Ascending aorta (tissue), 2 donors: ENCODE measurements at regions not wholly inside any gene's neighbourhood (a gene's known extent, or its start where the extent isn't known, plus 50 kb on each side); places are given as distances from the start of the nearest gene placed in this dataset.

Experiments
- DNase-seq, 2 donors: peaks; one replicate each; pipeline ENCODE4 v3.0.0-alpha.2; 2019; ENCODE audit warnings: low spot score in 2 of 2
- H3K27ac ChIP-seq, 2 donors: fragments of 200-600 bp; sonication (generic); one replicate each; pipeline ENCODE4 v1.5.1; 2016 to 2017; ENCODE audit warnings: mild to moderate bottlenecking in 1 of 2
- H3K27me3 ChIP-seq: fragments of 200-600 bp; sonication (generic); one replicate; pipeline ENCODE4 v1.5.1; 2017
- H3K36me3 ChIP-seq, 2 donors: fragments of 200-600 bp; sonication (generic); one replicate each; pipeline ENCODE4 v1.5.1; 2016
- H3K4me1 ChIP-seq, 2 donors: fragments of 200-600 bp; sonication (generic); one replicate each; pipeline ENCODE4 v1.5.1; 2016 to 2017; ENCODE audit warnings: mild to moderate bottlenecking in 1 of 2
- H3K4me3 ChIP-seq, 2 donors: fragments of 200-600 bp; sonication (generic); one replicate each; pipeline ENCODE4 v1.5.1; 2016 to 2017; ENCODE audit warnings: mild to moderate bottlenecking in 1 of 2
- H3K9me3 ChIP-seq, 2 donors: fragments of 200-600 bp; sonication (generic); one replicate each; pipeline ENCODE4 v1.5.1; 2016
- CTCF ChIP-seq, 3 experiments: fragments of 200-600 bp in 2 of 3; fragments of 450-650 bp in 1 of 3; sonication (generic) in 2 of 3; IDR thresholded peaks; one replicate each; pipeline ENCODE4 v1.5.1; 2016 to 2019; ENCODE audit warnings: antibody characterized with exemption in 3 of 3, mild to moderate bottlenecking in 1 of 3, moderate library complexity in 1 of 3
- intact Hi-C: fragments of 100-400 bp; cut with DNase I; formaldehyde crosslinking; loops from one replicate; pipeline ENCODE4 v1.15.1; 2023

- no peak for DNase-seq
- no peak overlapping the region for H3K4me3 ChIP-seq
- no peak for TF ChIP-seq CTCF (IDR thresholded peaks at IDR 0.05)
- H3K27me3 ChIP-seq: no peaks in the 10 kb centered on the region
- no peaks in the 10 kb centered on the region for H3K9me3 ChIP-seq
- no peak overlapping the region for H3K27ac ChIP-seq
- H3K36me3 ChIP-seq: no peaks in the 10 kb centered on the region
- no peaks in the 10 kb centered on the region for H3K4me1 ChIP-seq
- intact Hi-C loops: no loop called here
Observed at GRCh38 chr2:138157372-138157771, 193.1 kb downstream of the HNMT start.

- Histone ChIP-seq H3K4me3 (no peak overlapping the region), H3K36me3 (no peaks in the 10 kb centered on the region), H3K9me3 (peaks cover 4 to 9% of the 10 kb centered on the region in 2 donors), H3K27me3 (no peaks in the 10 kb centered on the region), H3K27ac (no peak overlapping the region), H3K4me1 (no peaks in the 10 kb centered on the region)
- intact Hi-C loops: no loop called here
- no peak for DNase-seq
- TF ChIP-seq CTCF (IDR thresholded peaks at IDR 0.05): no peak
Observed at GRCh38 chr2:138170485-138170884, 206.2 kb downstream of the HNMT start.

- DNase-seq: no peak
- intact Hi-C loops: no loop called here
- H3K36me3 ChIP-seq: no peaks in the 10 kb centered on the region
Observed at GRCh38 chr2:138171244-138171643, 207.0 kb downstream of the HNMT start.

GRCh38 chr2:138175066-138175465, 210.8 kb downstream of the HNMT start:
- intact Hi-C loops: no loop called here
- H3K4me1 ChIP-seq: no peaks in the 10 kb centered on the region
- DNase-seq: no peak
- H3K4me3 ChIP-seq: no peak overlapping the region
- no peak overlapping the region for H3K27ac ChIP-seq
- no peaks in the 10 kb centered on the region for H3K36me3 ChIP-seq
- H3K9me3 ChIP-seq: no peaks in the 10 kb centered on the region
- no peak for TF ChIP-seq CTCF (IDR thresholded peaks at IDR 0.05)
- no peaks in the 10 kb centered on the region for H3K27me3 ChIP-seq

More at GRCh38 chr2:138171244-138171643, 207.0 kb downstream of the HNMT start:
- H3K27ac ChIP-seq: no peak overlapping the region
- H3K9me3 ChIP-seq: peaks cover 0 to 5% of the 10 kb centered on the region in 2 donors
- H3K4me1 ChIP-seq: no peaks in the 10 kb centered on the region
- no peak overlapping the region for H3K4me3 ChIP-seq
- H3K27me3 ChIP-seq: no peaks in the 10 kb centered on the region
- no peak for TF ChIP-seq CTCF (IDR thresholded peaks at IDR 0.05)

GRCh38 chr2:138176862-138177439, 212.7 kb downstream of the HNMT start:
- H3K36me3 ChIP-seq: no peaks in the 10 kb centered on the region
- TF ChIP-seq CTCF (IDR thresholded peaks at IDR 0.05): no peak
- H3K4me3 ChIP-seq: no peak overlapping the region
- H3K27ac ChIP-seq: no peak overlapping the region
- H3K9me3 ChIP-seq: no peaks in the 10 kb centered on the region
- H3K27me3 ChIP-seq: no peaks in the 10 kb centered on the region
- H3K4me1 ChIP-seq: no peaks in the 10 kb centered on the region
- DNase-seq: no peak
- intact Hi-C loops: no loop called here

GRCh38 chr2:138177693-138178092, 213.4 kb downstream of the HNMT start:
- Histone ChIP-seq H3K36me3 (no peaks in the 10 kb centered on the region), H3K27me3 (no peaks in the 10 kb centered on the region), H3K9me3 (no peaks in the 10 kb centered on the region), H3K4me1 (no peaks in the 10 kb centered on the region), H3K27ac (no peak overlapping the region), H3K4me3 (no peak overlapping the region)
- no peak for TF ChIP-seq CTCF (IDR thresholded peaks at IDR 0.05)
- no peak for DNase-seq
- intact Hi-C loops: no loop called here
